ENCODE measurements at regions not wholly inside any gene's neighbourhood (a gene's known extent, or its start where the extent isn't known, plus 50 kb on each side); places are given as distances from the start of the nearest gene placed in this dataset.

DNA sequence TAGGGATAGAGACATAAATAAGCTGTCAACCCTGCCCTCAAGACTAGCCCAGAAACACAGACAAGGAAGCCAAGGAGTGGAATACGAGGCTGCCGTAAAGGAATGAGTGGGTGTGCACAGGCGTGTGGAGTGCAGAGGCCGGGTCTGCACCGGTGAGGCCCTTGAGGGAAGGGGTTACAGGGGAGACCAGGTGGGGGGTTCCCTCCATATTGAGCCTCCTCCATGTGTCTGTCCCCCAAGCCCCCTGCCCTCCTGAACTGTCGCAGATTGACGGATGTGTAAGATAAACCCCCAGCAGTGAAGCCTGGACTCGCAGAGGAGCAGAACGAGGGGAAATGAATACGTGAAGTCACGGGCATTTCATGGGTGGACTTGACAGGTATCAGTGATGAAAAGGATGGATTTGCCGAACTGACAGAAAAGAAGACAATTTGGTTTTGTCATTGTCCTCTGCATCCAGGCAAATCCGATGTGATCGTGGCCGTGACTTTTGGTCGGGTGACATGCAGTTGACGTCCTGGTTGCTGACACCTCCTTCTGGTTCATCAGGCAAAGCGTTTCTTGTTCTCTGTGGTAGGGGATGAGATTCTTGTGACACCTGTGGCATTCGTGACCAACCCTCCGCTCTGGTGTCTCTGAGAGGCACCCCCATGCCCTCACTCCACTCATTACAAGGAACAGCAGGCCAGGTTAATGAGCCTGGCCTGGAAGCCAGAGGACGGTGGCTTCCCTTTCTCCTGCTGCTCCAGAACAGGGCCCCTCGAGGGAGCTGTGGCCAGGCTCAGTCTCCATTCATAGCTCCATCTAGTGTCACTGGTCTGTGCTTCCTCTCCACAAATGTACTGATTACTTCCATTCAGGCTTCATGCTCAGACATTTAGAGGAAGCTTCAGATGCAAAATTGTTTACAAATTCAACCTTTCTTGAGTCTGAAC lies 223.1 kb upstream of the B3GAT1 start:
- Histone ChIP-seq H3K4me3 (ENCODE audit: insufficient read depth, low read length) (no peak overlapping the region), H4K20me1 (ENCODE audit: insufficient read depth, low read length) (no peaks in the 10 kb centered on the region), H3K79me2 (ENCODE audit: insufficient read depth, low read length) (no peaks in the 10 kb centered on the region), H3K27me3 (ENCODE audit: insufficient read depth, low read length) (no peaks in the 10 kb centered on the region), H3K9me3 (ENCODE audit: low read depth, low read length) (no peaks in the 10 kb centered on the region), H3K36me3 (ENCODE audit: insufficient read depth, low read length) (no peaks in the 10 kb centered on the region), H2AFZ (ENCODE audit: low read length) (no peak overlapping the region), H3K27ac (ENCODE audit: low read depth, low read length) (no peak overlapping the region), H3K4me1 (ENCODE audit: insufficient read depth, low read length) (no peaks in the 10 kb centered on the region), H3K4me2 (ENCODE audit: insufficient read depth, low read length) (no peak overlapping the region)
- no peak for DNase-seq (ENCODE audit: insufficient read length, low spot score, missing footprints)
- TF ChIP-seq, protein P1, sequence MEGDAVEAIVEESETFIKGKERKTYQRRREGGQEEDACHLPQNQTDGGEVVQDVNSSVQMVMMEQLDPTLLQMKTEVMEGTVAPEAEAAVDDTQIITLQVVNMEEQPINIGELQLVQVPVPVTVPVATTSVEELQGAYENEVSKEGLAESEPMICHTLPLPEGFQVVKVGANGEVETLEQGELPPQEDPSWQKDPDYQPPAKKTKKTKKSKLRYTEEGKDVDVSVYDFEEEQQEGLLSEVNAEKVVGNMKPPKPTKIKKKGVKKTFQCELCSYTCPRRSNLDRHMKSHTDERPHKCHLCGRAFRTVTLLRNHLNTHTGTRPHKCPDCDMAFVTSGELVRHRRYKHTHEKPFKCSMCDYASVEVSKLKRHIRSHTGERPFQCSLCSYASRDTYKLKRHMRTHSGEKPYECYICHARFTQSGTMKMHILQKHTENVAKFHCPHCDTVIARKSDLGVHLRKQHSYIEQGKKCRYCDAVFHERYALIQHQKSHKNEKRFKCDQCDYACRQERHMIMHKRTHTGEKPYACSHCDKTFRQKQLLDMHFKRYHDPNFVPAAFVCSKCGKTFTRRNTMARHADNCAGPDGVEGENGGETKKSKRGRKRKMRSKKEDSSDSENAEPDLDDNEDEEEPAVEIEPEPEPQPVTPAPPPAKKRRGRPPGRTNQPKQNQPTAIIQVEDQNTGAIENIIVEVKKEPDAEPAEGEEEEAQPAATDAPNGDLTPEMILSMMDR (IDR thresholded peaks at IDR 0.05; ENCODE audit: extremely low read depth, low read depth, low read length) = no peak

DNA sequence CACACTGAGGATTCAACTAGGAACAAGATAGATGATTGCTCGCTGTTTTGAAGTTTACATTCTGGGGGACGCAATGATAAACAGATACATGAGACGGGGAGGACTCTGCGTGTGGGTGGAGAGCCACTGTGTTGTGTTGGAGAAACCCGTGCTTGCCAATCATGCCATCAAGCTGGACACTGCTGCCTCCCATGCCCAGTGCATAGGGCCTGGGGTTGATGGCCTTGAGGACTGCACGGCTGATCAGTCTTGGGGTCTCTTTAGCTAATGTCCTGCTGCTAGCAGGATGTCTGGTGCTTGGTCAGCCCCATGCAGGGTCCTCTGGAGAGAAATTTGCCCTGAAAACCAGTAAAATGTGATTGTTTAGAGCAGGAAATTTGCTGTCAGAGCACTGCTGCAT lies 221.2 kb upstream of the B3GAT1 start:
- Histone ChIP-seq H2AFZ (ENCODE audit: low read length) (no peak overlapping the region), H3K9me3 (ENCODE audit: low read depth, low read length) (no peaks in the 10 kb centered on the region), H3K4me2 (ENCODE audit: insufficient read depth, low read length) (no peak overlapping the region), H3K4me3 (ENCODE audit: insufficient read depth, low read length) (no peak overlapping the region), H3K27me3 (ENCODE audit: insufficient read depth, low read length) (no peaks in the 10 kb centered on the region), H3K36me3 (ENCODE audit: insufficient read depth, low read length) (no peaks in the 10 kb centered on the region), H3K79me2 (ENCODE audit: insufficient read depth, low read length) (no peaks in the 10 kb centered on the region), H3K27ac (ENCODE audit: low read depth, low read length) (no peak overlapping the region), H4K20me1 (ENCODE audit: insufficient read depth, low read length) (no peaks in the 10 kb centered on the region), H3K4me1 (ENCODE audit: insufficient read depth, low read length) (no peaks in the 10 kb centered on the region)
- DNase-seq (ENCODE audit: insufficient read length, low spot score, missing footprints) = no peak
- TF ChIP-seq, protein P1 (IDR thresholded peaks at IDR 0.05; ENCODE audit: extremely low read depth, low read depth, low read length) = no peak

DNA sequence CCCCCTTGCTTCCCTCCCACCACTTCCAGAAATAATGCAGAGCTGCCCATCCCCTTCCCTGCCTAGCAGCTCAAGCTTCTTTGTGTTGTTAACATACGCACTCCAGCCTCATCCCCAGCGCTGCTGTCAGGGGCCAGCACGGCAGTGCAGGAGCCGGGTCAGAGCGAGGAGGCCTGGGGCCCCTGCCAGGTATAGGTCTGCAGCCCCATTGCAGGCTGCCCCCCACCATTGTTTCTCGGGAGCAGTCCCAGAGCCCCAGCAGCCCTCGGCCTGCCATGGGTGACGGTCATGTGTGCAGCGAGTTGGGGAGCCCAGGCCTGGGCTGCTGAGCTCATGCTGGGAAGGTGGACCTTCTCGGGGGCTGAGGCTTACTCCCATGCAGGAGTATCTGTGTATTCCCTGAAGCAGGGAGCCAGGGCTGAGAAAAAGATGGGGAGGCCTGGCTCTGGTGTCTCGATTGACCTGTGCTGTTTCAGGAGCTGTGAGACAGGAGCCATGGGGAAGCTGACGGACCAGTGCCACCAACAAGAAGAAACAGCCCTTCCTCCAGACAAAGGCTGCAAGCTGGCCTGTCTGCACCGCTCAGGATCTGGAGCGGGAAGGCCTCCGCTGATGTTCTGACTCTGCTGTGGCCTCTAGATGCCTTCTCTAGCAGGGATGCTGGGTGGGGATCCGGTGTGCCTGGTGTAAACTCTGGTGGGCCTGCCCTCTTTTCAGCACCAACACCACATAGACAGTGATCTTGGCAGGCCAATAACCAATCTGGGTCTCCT lies 220.5 kb upstream of the B3GAT1 start:
- TF ChIP-seq, protein P1 (IDR thresholded peaks at IDR 0.05; ENCODE audit: extremely low read depth, low read depth, low read length) = no peak
- no peaks in the 10 kb centered on the region for H3K9me3 ChIP-seq (ENCODE audit: low read depth, low read length)
- no peaks in the 10 kb centered on the region for H3K4me1 ChIP-seq (ENCODE audit: insufficient read depth, low read length)
- H3K4me3 ChIP-seq (ENCODE audit: insufficient read depth, low read length) = no peak overlapping the region
- no peaks in the 10 kb centered on the region for H4K20me1 ChIP-seq (ENCODE audit: insufficient read depth, low read length)
- no peak for DNase-seq (ENCODE audit: insufficient read length, low spot score, missing footprints)
- no peak overlapping the region for H3K4me2 ChIP-seq (ENCODE audit: insufficient read depth, low read length)
- no peak overlapping the region for H3K27ac ChIP-seq (ENCODE audit: low read depth, low read length)
- no peaks in the 10 kb centered on the region for H3K79me2 ChIP-seq (ENCODE audit: insufficient read depth, low read length)
- H2AFZ ChIP-seq (ENCODE audit: low read length) = no peak overlapping the region
- H3K27me3 ChIP-seq (ENCODE audit: insufficient read depth, low read length) = no peaks in the 10 kb centered on the region
- no peaks in the 10 kb centered on the region for H3K36me3 ChIP-seq (ENCODE audit: insufficient read depth, low read length)

DNA sequence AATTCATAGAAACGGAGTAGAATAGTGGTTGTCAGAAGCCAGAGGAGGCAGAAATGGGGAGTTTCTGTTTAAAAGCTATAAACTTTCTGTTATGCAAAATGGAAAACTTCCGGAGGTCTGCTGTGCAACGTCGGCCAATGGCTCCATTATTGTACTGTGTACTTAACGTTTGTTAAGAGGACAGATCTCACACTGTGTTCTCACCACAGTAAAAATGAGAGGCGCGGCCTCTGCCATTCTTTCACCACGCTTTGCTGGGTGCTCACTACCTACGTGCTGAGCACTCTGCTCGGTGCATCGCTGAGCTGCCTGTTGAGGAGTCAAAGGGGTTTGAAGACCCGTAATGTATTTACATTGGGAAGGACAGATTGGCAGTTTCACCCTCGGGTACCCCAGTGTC lies 218.8 kb upstream of the B3GAT1 start:
- no peak overlapping the region for H3K4me2 ChIP-seq (ENCODE audit: insufficient read depth, low read length)
- DNase-seq (ENCODE audit: insufficient read length, low spot score, missing footprints) = no peak
- no peaks in the 10 kb centered on the region for H3K36me3 ChIP-seq (ENCODE audit: insufficient read depth, low read length)
- no peaks in the 10 kb centered on the region for H4K20me1 ChIP-seq (ENCODE audit: insufficient read depth, low read length)
- H3K27me3 ChIP-seq (ENCODE audit: insufficient read depth, low read length) = no peaks in the 10 kb centered on the region
- TF ChIP-seq, protein P1 (IDR thresholded peaks at IDR 0.05; ENCODE audit: extremely low read depth, low read depth, low read length) = no peak
- H2AFZ ChIP-seq (ENCODE audit: low read length) = no peak overlapping the region
- H3K9me3 ChIP-seq (ENCODE audit: low read depth, low read length) = no peaks in the 10 kb centered on the region
- H3K4me1 ChIP-seq (ENCODE audit: insufficient read depth, low read length) = no peaks in the 10 kb centered on the region
- H3K4me3 ChIP-seq (ENCODE audit: insufficient read depth, low read length) = no peak overlapping the region
- H3K27ac ChIP-seq (ENCODE audit: low read depth, low read length) = no peak overlapping the region
- H3K79me2 ChIP-seq (ENCODE audit: insufficient read depth, low read length) = no peaks in the 10 kb centered on the region

All from osteoblast (primary cell).